ENCODE measurements at regions not wholly inside any gene's neighbourhood (a gene's known extent, or its start where the extent isn't known, plus 50 kb on each side); places are given as distances from the start of the nearest gene placed in this dataset.

DNA sequence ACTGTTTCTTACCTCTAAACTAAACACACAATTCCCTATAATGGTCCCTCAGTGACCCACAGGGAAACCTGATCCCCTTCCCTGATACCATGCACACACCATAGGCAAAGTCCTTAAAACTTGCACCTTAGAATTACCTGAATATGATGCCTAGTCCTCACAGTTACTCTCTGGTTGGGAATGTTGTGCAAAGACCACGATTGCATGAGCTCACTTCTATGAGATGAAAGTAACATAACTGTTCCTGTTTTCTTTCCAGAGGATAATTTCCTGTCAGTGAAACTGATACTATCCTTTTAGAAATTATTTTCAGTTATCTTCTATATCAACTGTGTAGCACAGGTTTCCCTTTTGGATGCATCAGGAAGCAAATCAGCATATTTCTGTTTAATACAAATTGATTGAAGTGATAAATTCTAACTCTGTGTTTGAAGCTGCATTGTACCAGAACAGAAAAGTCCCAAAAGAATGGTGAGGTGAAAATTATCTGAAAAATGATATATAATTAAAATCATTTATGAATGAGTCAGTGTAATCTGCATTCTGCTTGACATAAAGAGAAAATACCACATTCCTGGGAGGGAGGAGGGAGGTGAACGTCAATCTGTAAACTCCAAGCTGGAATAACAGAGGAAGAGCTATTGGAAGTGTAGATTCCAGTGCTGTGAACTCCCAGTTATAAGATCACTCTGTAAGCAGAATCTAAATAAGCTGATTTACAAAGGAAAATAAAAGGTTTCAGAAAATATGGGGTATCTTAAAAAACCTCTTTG, 51.2 kb upstream of the TNFAIP8 start:
- H3K4me3 ChIP-seq (ENCODE audit: low read length): no peak overlapping the region
- DNase-seq (ENCODE audit: low read depth): no peak
- TF ChIP-seq, protein P1, sequence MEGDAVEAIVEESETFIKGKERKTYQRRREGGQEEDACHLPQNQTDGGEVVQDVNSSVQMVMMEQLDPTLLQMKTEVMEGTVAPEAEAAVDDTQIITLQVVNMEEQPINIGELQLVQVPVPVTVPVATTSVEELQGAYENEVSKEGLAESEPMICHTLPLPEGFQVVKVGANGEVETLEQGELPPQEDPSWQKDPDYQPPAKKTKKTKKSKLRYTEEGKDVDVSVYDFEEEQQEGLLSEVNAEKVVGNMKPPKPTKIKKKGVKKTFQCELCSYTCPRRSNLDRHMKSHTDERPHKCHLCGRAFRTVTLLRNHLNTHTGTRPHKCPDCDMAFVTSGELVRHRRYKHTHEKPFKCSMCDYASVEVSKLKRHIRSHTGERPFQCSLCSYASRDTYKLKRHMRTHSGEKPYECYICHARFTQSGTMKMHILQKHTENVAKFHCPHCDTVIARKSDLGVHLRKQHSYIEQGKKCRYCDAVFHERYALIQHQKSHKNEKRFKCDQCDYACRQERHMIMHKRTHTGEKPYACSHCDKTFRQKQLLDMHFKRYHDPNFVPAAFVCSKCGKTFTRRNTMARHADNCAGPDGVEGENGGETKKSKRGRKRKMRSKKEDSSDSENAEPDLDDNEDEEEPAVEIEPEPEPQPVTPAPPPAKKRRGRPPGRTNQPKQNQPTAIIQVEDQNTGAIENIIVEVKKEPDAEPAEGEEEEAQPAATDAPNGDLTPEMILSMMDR (conservative IDR thresholded peaks at IDR 0.05; ENCODE audit: low read length): no peak
